ENCODE measurements at regions not wholly inside any gene's neighbourhood (a gene's known extent, or its start where the extent isn't known, plus 50 kb on each side); places are given as distances from the start of the nearest gene placed in this dataset.

DNA sequence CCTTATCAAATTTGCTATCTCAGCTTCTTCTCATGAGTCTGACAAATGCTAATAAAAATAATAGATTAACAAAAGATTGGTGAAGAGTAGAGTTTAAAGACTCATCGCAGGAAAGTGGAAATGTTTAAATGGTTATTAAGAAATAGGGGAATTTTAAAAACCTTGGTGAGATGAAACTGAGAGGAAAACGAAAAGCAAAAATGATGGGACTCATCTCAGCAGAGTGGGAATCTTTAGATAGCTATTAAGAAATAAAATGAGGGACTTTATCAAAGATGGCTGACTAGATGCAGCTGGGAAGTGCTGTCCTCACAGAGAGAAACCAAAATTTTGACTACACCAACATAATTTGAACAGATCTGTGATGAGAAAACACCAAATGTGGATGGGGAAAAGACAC lies 79.2 kb upstream of the CD163 start:
- WGBS (ENCODE audit: low lambda C conversion rate, missing lambda C conversion rate): 86% methylated on average over 2 of the region's 2 CpGs
- no peaks in the 10 kb centered on the region for H4K20me1 ChIP-seq (ENCODE audit: insufficient read depth, poor library complexity, severe bottlenecking)
- H3K9me3 ChIP-seq (ENCODE audit: low read depth): no peaks in the 10 kb centered on the region
- no peak for DNase-seq (ENCODE audit: low spot score)
- no peaks in the 10 kb centered on the region for H3K79me2 ChIP-seq
- H3K27ac ChIP-seq: peak overlapping the region; percentile 83
- H3K4me2 ChIP-seq: no peak overlapping the region
- H3K27me3 ChIP-seq: no peaks in the 10 kb centered on the region
- TF ChIP-seq, protein P1, sequence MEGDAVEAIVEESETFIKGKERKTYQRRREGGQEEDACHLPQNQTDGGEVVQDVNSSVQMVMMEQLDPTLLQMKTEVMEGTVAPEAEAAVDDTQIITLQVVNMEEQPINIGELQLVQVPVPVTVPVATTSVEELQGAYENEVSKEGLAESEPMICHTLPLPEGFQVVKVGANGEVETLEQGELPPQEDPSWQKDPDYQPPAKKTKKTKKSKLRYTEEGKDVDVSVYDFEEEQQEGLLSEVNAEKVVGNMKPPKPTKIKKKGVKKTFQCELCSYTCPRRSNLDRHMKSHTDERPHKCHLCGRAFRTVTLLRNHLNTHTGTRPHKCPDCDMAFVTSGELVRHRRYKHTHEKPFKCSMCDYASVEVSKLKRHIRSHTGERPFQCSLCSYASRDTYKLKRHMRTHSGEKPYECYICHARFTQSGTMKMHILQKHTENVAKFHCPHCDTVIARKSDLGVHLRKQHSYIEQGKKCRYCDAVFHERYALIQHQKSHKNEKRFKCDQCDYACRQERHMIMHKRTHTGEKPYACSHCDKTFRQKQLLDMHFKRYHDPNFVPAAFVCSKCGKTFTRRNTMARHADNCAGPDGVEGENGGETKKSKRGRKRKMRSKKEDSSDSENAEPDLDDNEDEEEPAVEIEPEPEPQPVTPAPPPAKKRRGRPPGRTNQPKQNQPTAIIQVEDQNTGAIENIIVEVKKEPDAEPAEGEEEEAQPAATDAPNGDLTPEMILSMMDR (IDR thresholded peaks at IDR 0.05; ENCODE audit: poor library complexity): no peak
- TF ChIP-seq EZH2phosphoT487 (IDR thresholded peaks at IDR 0.05; ENCODE audit: low read depth, severe bottlenecking, unreplicated experiment) (no peak), EZH2 (IDR thresholded peaks at IDR 0.05; ENCODE audit: borderline replicate concordance) (no peak)
- no peaks in the 10 kb centered on the region for H3K9me2 ChIP-seq (replicated peaks; ENCODE audit: insufficient read depth)
- H3K4me3 ChIP-seq: no peak overlapping the region
- H3K36me3 ChIP-seq (replicated peaks; ENCODE audit: insufficient read depth, low read depth): no peaks in the 10 kb centered on the region
- H2AFZ ChIP-seq: no peak overlapping the region
- no peaks in the 10 kb centered on the region for H3K4me1 ChIP-seq (ENCODE audit: insufficient read depth)

DNA sequence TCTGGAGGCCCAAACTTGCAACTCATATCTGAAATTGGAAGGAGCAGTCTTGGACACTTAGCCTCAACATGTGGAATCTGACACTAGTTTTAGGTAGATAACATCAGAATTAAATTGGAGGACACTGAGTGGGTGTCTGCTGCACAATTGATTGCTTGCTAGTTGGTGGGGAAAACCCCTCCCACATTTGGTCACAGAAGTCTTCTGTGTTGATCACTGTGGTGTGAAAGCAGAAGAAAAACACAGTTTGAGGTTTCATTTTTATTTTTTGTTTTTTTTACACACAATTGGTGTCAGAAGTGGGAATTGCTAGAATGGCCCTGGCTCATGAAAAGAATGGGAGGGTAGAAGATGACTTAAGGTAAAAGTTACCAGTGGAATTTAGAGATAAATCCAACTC lies 78.0 kb upstream of the CD163 start:
- Histone ChIP-seq H3K4me1 (ENCODE audit: insufficient read depth) (no peaks in the 10 kb centered on the region), H3K9me2 (replicated peaks; ENCODE audit: insufficient read depth) (no peaks in the 10 kb centered on the region), H3K27me3 (no peaks in the 10 kb centered on the region), H3K4me2 (no peak overlapping the region), H3K36me3 (replicated peaks; ENCODE audit: insufficient read depth, low read depth) (no peaks in the 10 kb centered on the region), H2AFZ (no peak overlapping the region), H3K9me3 (ENCODE audit: low read depth) (no peaks in the 10 kb centered on the region), H4K20me1 (ENCODE audit: insufficient read depth, poor library complexity, severe bottlenecking) (no peaks in the 10 kb centered on the region), H3K4me3 (no peak overlapping the region), H3K27ac (no peak overlapping the region), H3K79me2 (no peaks in the 10 kb centered on the region)
- no peak for DNase-seq (ENCODE audit: low spot score)
- TF ChIP-seq, protein P1 (IDR thresholded peaks at IDR 0.05; ENCODE audit: poor library complexity): no peak
- no peak for TF ChIP-seq EZH2 (IDR thresholded peaks at IDR 0.05; ENCODE audit: borderline replicate concordance)
- TF ChIP-seq EZH2phosphoT487 (IDR thresholded peaks at IDR 0.05; ENCODE audit: low read depth, severe bottlenecking, unreplicated experiment): no peak

DNA sequence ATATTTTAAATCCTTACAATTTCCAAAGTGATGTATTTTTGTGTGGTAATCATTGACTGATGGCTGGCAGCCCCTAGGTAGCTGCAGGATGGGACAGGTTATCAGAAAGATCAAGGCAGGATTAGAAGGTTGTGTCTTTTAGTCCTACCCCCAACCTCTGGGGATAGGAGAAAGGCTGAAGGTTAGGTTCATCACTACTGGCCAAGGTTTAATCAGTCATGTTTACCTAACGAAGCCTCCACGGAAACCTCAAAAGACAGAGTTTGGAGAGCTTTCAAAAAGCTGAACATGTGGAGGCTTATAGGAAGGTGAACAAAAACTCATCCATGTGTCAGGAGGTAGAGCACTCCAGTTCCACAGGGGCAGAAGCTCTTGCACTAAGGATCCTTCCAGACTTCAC lies 77.5 kb upstream of the CD163 start:
- H2AFZ ChIP-seq: no peak overlapping the region
- no peaks in the 10 kb centered on the region for H3K79me2 ChIP-seq
- H3K9me2 ChIP-seq (replicated peaks; ENCODE audit: insufficient read depth): no peaks in the 10 kb centered on the region
- H3K4me1 ChIP-seq (ENCODE audit: insufficient read depth): no peaks in the 10 kb centered on the region
- no peak for TF ChIP-seq EZH2phosphoT487 (IDR thresholded peaks at IDR 0.05; ENCODE audit: low read depth, severe bottlenecking, unreplicated experiment)
- TF ChIP-seq, protein P1 (IDR thresholded peaks at IDR 0.05; ENCODE audit: poor library complexity): no peak
- no peak for TF ChIP-seq EZH2 (IDR thresholded peaks at IDR 0.05; ENCODE audit: borderline replicate concordance)
- H3K9me3 ChIP-seq (ENCODE audit: low read depth): no peaks in the 10 kb centered on the region
- DNase-seq (ENCODE audit: low spot score): no peak
- no peak overlapping the region for H3K4me2 ChIP-seq
- H3K27me3 ChIP-seq: no peaks in the 10 kb centered on the region
- H3K27ac ChIP-seq: no peak overlapping the region
- H4K20me1 ChIP-seq (ENCODE audit: insufficient read depth, poor library complexity, severe bottlenecking): no peaks in the 10 kb centered on the region
- WGBS (ENCODE audit: low lambda C conversion rate, missing lambda C conversion rate): 39% methylated on average over 2 of the region's 2 CpGs
- H3K36me3 ChIP-seq (replicated peaks; ENCODE audit: insufficient read depth, low read depth): no peaks in the 10 kb centered on the region
- no peak overlapping the region for H3K4me3 ChIP-seq

DNA sequence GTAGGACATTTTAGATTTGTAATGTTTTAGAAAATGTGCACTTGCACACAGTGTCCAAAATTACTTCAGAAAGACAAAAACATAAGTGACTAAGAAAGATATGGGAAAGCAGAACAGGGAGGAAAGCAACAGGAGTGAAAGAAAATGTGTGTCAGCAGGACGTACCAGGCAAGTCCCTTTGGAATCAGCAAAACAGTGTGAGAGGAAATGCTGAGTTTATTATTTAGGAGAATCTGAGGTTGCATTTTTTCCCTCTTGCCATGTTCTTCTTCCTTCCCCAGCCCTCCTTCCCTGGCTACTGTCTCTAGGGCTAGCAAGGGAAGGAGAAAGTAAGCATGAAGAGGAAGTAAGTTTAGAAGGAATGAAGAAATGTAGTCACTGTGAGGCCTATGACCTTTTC lies 67.7 kb upstream of the CD163 start:
- WGBS (ENCODE audit: low lambda C conversion rate, missing lambda C conversion rate): 100% methylated on average over 1 of the region's 1 CpG
- H3K4me2 ChIP-seq: no peak overlapping the region
- H3K27me3 ChIP-seq: no peaks in the 10 kb centered on the region
- no peak for TF ChIP-seq EZH2 (IDR thresholded peaks at IDR 0.05; ENCODE audit: borderline replicate concordance)
- TF ChIP-seq EZH2phosphoT487 (IDR thresholded peaks at IDR 0.05; ENCODE audit: low read depth, severe bottlenecking, unreplicated experiment): no peak
- TF ChIP-seq, protein P1 (IDR thresholded peaks at IDR 0.05; ENCODE audit: poor library complexity): no peak
- H3K27ac ChIP-seq: no peak overlapping the region
- H3K36me3 ChIP-seq (replicated peaks; ENCODE audit: insufficient read depth, low read depth): no peaks in the 10 kb centered on the region
- no peak overlapping the region for H2AFZ ChIP-seq
- H3K9me3 ChIP-seq (ENCODE audit: low read depth): no peaks in the 10 kb centered on the region
- no peak overlapping the region for H3K4me3 ChIP-seq
- H3K4me1 ChIP-seq (ENCODE audit: insufficient read depth): no peaks in the 10 kb centered on the region
- H3K79me2 ChIP-seq: no peaks in the 10 kb centered on the region
- H4K20me1 ChIP-seq (ENCODE audit: insufficient read depth, poor library complexity, severe bottlenecking): no peaks in the 10 kb centered on the region
- H3K9me2 ChIP-seq (replicated peaks; ENCODE audit: insufficient read depth): no peaks in the 10 kb centered on the region
- DNase-seq (ENCODE audit: low spot score): no peak
